Fibroblast of mammary gland (primary cell): ENCODE measurements at regions not wholly inside any gene's neighbourhood (a gene's known extent, or its start where the extent isn't known, plus 50 kb on each side); places are given as distances from the start of the nearest gene placed in this dataset.

Source experiments
- DNase-seq: peaks from one replicate; pipeline ENCODE4 v3.0.0-alpha.2; 2010; ENCODE audit warnings: low read depth
- H3K4me3 ChIP-seq: 2 replicates; pipeline ENCODE4 v1.5.1; 2011; ENCODE audit warnings: low read depth, mild to moderate bottlenecking, low read length, moderate library complexity; ENCODE audit not compliant: control insufficient read depth
- CTCF ChIP-seq: conservative IDR thresholded peaks from 2 replicates; pipeline ENCODE4 v1.5.1; 2011; ENCODE audit warnings: low read depth, low read length, inconsistent platforms; ENCODE audit not compliant: control insufficient read depth, insufficient read depth

DNA sequence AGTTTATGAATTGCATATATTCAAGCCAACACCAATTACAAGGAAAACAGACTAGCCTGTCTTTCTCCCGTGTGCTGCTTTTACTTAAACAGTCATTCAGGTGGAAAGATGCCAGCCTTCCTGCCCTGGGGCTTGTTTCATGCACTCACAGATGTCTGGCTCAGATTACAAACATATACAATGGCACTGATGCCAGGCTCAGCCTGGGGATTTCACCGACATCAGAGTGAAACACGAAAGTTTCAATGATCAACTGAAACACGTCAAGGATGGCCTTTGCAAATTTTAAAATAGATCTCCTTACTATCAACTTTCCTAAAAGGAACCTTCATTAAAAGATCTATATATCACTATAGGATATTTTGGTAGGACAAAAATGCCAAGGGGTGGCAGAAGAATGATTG, 1576.5 kb downstream of the EFNA5 start:
- TF ChIP-seq CTCF, result no peak
- DNase-seq, result peak; percentile 27

GRCh38 chr5:106093134-106093533, 1577.6 kb downstream of the EFNA5 start:
- DNase-seq, result no peak
- H3K4me3 ChIP-seq, result no peak overlapping the region
- no peak for TF ChIP-seq CTCF

More for the DNA sequence above, 1576.5 kb downstream of the EFNA5 start:
- H3K4me3 ChIP-seq, result no peak overlapping the region

GRCh38 chr5:106092455-106092854, 1578.3 kb downstream of the EFNA5 start:
- no peak overlapping the region for H3K4me3 ChIP-seq

DNA sequence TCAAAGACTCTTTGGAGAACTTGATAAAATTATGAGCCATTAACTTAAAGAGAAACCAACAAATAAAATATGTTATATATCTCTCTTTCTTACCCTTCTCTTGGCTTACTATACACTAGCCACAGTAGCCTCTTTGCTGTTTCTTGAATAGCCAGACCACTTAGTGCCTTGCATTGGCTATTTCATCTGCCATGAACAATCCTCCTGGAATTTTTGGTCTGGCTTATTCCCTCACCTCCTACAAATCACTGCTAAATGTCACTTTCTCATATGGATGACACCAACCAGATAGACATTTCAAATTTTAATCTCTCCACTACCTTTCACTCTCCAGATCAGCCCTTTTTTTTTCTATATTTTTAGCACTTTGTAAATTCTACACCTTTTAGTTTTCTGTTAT, 1581.7 kb downstream of the EFNA5 start:
- TF ChIP-seq CTCF, result no peak
- no peak overlapping the region for H3K4me3 ChIP-seq
- no peak for DNase-seq

More at GRCh38 chr5:106092455-106092854, 1578.3 kb downstream of the EFNA5 start:
- no peak for DNase-seq
- no peak for TF ChIP-seq CTCF

DNA sequence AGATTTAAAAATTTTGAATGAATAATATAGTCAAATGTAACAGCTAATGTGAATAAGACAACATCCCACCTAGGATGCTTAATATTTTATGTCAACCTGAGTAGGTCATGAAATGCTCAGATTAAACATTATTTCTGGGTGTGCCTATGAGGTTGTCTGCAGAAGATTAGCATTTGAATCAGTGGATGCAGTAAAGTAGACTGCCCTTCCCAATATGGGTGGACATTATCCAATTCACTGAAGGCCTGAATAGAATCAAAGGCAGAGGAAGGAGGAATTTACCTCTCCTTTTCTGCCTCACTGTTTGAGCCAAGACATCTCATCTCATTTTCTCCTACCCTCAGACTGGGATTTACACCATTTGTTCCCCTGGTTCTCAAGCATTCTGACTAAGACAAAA, 1582.3 kb downstream of the EFNA5 start:
- H3K4me3 ChIP-seq, result no peak overlapping the region
- DNase-seq, result no peak
- no peak for TF ChIP-seq CTCF

DNA sequence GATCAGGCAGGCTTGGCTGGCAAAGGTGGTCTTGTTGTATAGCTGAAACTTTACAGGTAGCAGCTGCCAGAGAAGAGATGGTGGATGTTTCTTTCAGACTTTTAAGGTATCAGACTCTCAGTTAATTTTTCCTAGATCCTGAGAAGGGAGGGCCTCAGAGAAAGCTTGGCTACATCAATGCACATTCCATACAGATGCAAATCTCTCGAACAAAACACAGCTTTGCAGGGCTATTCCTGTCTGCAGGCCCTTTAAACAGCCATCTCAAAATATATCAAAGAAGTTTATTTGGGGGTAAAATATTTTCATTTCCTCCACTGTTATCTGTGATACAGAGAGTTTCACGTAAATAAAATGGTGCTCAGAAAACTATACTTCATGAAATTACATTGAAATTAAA, 1584.4 kb downstream of the EFNA5 start:
- no peak for DNase-seq
- H3K4me3 ChIP-seq, result no peak overlapping the region
- no peak for TF ChIP-seq CTCF

DNA sequence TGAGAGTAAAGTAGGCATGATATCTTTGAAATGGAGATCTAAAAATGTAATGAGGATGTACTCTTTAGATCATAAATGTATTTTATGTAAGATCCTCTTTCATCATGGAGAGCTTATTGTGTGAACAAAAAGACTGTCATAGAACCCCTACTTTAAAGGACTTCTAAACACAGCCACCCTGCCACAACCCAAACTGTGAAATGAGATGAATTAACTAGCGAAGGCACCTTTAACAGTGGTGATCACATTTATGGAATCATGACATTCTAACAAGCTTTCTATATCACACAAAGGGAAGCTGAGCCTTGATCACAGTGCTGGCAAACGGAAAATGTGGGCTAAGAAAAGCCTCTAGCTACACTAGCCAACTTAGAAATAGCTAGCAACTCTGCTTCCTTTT, 1585.2 kb downstream of the EFNA5 start:
- H3K4me3 ChIP-seq, result no peak overlapping the region
- no peak for TF ChIP-seq CTCF
- no peak for DNase-seq
